HL-60 (cell line): ENCODE measurements at regions not wholly inside any gene's neighbourhood (a gene's known extent, or its start where the extent isn't known, plus 50 kb on each side); places are given as distances from the start of the nearest gene placed in this dataset.

Source experiments
- CTCF ChIP-seq: IDR thresholded peaks from one replicate; pipeline ENCODE4 v1.5.1; 2011; ENCODE audit warnings: low read length, control low read depth, inconsistent platforms; ENCODE audit not compliant: insufficient read depth
- POLR2AphosphoS5 ChIP-seq: IDR thresholded peaks from 2 replicates; pipeline ENCODE4 v1.6.1; 2012; ENCODE audit warnings: low read depth

GRCh38 chr9:27627188-27627564 lies 53.9 kb upstream of the C9orf72 start:
- no peak for TF ChIP-seq CTCF
- TF ChIP-seq POLR2AphosphoS5: no peak
